ENCODE measurements at regions not wholly inside any gene's neighbourhood (a gene's known extent, or its start where the extent isn't known, plus 50 kb on each side); places are given as distances from the start of the nearest gene placed in this dataset.

DNA sequence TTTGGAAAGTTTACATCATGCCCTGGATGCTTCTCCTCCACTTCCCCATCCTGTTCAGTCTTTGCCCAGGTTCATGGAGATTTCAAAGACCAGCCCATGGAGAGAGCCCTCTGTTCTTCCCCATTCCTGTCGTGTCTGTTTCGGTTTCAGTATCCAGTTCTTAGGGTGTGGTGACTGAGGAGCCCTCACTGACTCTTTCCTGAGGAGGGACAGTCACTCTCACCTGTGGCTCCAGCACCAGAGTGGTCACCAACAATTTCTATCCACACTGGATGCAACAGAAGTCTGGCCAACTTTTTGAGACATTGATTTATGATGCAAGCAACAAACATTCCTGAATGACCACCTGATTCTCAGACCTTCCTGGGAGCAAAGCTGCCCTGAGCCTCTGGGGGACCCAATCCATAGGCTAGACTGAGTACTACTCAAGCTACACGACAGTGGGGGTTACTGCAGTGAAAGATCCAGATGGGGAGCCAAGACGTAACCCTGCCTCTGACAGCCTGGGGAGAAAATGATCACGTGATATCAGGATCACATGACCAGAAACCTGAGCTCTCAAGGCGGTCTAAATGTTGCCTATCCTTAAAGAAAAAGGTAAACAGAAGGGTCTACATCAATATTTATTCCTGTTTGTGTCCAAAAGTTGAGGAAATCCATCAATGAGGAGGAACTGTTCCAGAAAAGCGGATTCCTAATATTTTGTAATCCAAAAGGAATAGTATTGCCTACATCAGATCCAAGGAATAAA is 76.2 kb upstream of the VPREB1 start:
- no peak for TF ChIP-seq GATA2 (IDR thresholded peaks at IDR 0.05; ENCODE audit: insufficient read depth, insufficient read length, low read depth, low read length)
- TF ChIP-seq, protein P1, sequence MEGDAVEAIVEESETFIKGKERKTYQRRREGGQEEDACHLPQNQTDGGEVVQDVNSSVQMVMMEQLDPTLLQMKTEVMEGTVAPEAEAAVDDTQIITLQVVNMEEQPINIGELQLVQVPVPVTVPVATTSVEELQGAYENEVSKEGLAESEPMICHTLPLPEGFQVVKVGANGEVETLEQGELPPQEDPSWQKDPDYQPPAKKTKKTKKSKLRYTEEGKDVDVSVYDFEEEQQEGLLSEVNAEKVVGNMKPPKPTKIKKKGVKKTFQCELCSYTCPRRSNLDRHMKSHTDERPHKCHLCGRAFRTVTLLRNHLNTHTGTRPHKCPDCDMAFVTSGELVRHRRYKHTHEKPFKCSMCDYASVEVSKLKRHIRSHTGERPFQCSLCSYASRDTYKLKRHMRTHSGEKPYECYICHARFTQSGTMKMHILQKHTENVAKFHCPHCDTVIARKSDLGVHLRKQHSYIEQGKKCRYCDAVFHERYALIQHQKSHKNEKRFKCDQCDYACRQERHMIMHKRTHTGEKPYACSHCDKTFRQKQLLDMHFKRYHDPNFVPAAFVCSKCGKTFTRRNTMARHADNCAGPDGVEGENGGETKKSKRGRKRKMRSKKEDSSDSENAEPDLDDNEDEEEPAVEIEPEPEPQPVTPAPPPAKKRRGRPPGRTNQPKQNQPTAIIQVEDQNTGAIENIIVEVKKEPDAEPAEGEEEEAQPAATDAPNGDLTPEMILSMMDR (IDR thresholded peaks at IDR 0.05; ENCODE audit: extremely low read depth in 1 of 2, insufficient read depth in 1 of 2, low read depth in 1 of 2, low read length in 2 of 2), result no peak
- no peak for TF ChIP-seq POLR2AphosphoS5 (IDR thresholded peaks at IDR 0.05; ENCODE audit: insufficient read depth, low read depth, low read length)
- TF ChIP-seq EZH2 (IDR thresholded peaks at IDR 0.05; ENCODE audit: borderline replicate concordance, low read depth, low read length, severe bottlenecking), result no peak
- no peak for TF ChIP-seq POLR2A (IDR thresholded peaks at IDR 0.05; ENCODE audit: low read depth, low read length)
- TF ChIP-seq MAX (IDR thresholded peaks at IDR 0.05; ENCODE audit: insufficient read depth, insufficient read length), result no peak
- TF ChIP-seq JUN (IDR thresholded peaks at IDR 0.05; ENCODE audit: borderline replicate concordance, insufficient read depth, insufficient read length, low read depth), result no peak

Data from endothelial cell of umbilical vein (primary cell).